ENCODE measurements at regions not wholly inside any gene's neighbourhood (a gene's known extent, or its start where the extent isn't known, plus 50 kb on each side); places are given as distances from the start of the nearest gene placed in this dataset.

GRCh38 chr3:3281024-3281423 is 101.5 kb upstream of the CRBN start:
- no peak for TF ChIP-seq CTCF (conservative IDR thresholded peaks at IDR 0.05)
- TF ChIP-seq ZFX (IDR thresholded peaks at IDR 0.05) = no peak

Data from C4-2B (cell line).